Osteoblast (primary cell): ENCODE measurements at regions not wholly inside any gene's neighbourhood (a gene's known extent, or its start where the extent isn't known, plus 50 kb on each side); places are given as distances from the start of the nearest gene placed in this dataset.

Experiments used
- DNase-seq: peaks from one replicate; pipeline ENCODE4 v3.0.0; 2011; ENCODE audit warnings: low spot score, mixed read lengths; ENCODE audit not compliant: insufficient read length; ENCODE audit errors: missing footprints
- H2AFZ ChIP-seq: 2 replicates; pipeline ENCODE4 v1.6.0; 2011; ENCODE audit warnings: mild to moderate bottlenecking, low read length
- H3K27ac ChIP-seq: 2 replicates; pipeline ENCODE4 v1.5.1; 2011; ENCODE audit warnings: mild to moderate bottlenecking, low read depth, low read length, moderate library complexity
- H3K27me3 ChIP-seq: 2 replicates; pipeline ENCODE4 v1.6.0; 2012; ENCODE audit warnings: mild to moderate bottlenecking, control low read depth, inconsistent platforms, low read length, moderate library complexity; ENCODE audit not compliant: insufficient read depth
- H3K36me3 ChIP-seq: 2 replicates; pipeline ENCODE4 v1.5.1; 2011; ENCODE audit warnings: mild to moderate bottlenecking, low read length, control low read depth, moderate library complexity; ENCODE audit not compliant: insufficient read depth
- H3K4me1 ChIP-seq: 2 replicates; pipeline ENCODE4 v1.5.1; 2011; ENCODE audit warnings: mild to moderate bottlenecking, low read length, control low read depth, moderate library complexity; ENCODE audit not compliant: insufficient read depth
- H3K4me2 ChIP-seq: 2 replicates; pipeline ENCODE4 v1.6.0; 2011; ENCODE audit warnings: mild to moderate bottlenecking, low read length; ENCODE audit not compliant: insufficient read depth
- H3K4me3 ChIP-seq: fragments of 200-600 bp; sonication (generic); 3 replicates; pipeline ENCODE4 v1.5.1; 2012; ENCODE audit warnings: mild to moderate bottlenecking, low read length, inconsistent platforms; ENCODE audit not compliant: insufficient read depth
- H3K79me2 ChIP-seq: 2 replicates; pipeline ENCODE4 v1.6.0; 2012; ENCODE audit warnings: mild to moderate bottlenecking, low read length, control low read depth, inconsistent platforms; ENCODE audit not compliant: insufficient read depth
- H3K9me3 ChIP-seq: 2 replicates; pipeline ENCODE4 v1.5.1; 2011; ENCODE audit warnings: low read depth, low read length, control low read depth
- H4K20me1 ChIP-seq: 2 replicates; pipeline ENCODE4 v1.6.0; 2012; ENCODE audit warnings: mild to moderate bottlenecking, low read length, control low read depth; ENCODE audit not compliant: insufficient read depth
- TF ChIP-seq, protein P1 (sequence below): IDR thresholded peaks from 2 replicates; pipeline ENCODE4 v1.5.1; 2011; ENCODE audit warnings: mild to moderate bottlenecking, low read depth, low read length, moderate library complexity; ENCODE audit errors: extremely low read depth

DNA sequence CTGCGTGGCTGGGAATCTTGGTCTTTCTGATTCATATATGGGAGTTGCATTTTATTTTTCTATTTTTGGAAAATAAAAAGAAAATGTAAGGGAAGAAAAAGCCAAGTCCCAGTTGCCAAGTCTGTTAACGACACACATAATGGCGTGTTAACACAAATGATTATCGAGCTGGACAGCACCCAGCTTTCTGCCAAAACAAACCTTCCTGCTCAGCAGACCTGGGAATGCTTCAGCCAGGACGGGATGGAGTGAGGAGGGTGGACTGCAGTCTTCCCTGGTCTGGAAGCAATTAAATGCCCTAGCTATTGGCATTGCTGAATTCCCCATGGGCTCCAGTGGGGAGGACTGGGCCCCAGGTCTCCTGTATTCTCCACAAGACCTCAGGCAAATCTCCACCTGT lies 184.2 kb upstream of the USP24 start:
- no peak overlapping the region for H3K4me2 ChIP-seq

GRCh38 chr1:55396381-55396891 lies 181.3 kb upstream of the USP24 start:
- Histone ChIP-seq H3K9me3 (no peaks in the 10 kb centered on the region), H4K20me1 (no peaks in the 10 kb centered on the region), H3K36me3 (no peaks in the 10 kb centered on the region), H3K4me2 (no peak overlapping the region), H3K27me3 (no peaks in the 10 kb centered on the region), H3K4me1 (no peaks in the 10 kb centered on the region), H3K4me3 (no peak overlapping the region), H3K79me2 (no peaks in the 10 kb centered on the region), H3K27ac (no peak overlapping the region), H2AFZ (no peak overlapping the region)
- TF ChIP-seq, protein P1, sequence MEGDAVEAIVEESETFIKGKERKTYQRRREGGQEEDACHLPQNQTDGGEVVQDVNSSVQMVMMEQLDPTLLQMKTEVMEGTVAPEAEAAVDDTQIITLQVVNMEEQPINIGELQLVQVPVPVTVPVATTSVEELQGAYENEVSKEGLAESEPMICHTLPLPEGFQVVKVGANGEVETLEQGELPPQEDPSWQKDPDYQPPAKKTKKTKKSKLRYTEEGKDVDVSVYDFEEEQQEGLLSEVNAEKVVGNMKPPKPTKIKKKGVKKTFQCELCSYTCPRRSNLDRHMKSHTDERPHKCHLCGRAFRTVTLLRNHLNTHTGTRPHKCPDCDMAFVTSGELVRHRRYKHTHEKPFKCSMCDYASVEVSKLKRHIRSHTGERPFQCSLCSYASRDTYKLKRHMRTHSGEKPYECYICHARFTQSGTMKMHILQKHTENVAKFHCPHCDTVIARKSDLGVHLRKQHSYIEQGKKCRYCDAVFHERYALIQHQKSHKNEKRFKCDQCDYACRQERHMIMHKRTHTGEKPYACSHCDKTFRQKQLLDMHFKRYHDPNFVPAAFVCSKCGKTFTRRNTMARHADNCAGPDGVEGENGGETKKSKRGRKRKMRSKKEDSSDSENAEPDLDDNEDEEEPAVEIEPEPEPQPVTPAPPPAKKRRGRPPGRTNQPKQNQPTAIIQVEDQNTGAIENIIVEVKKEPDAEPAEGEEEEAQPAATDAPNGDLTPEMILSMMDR, result no peak
- DNase-seq, result no peak

More for the DNA sequence above, 184.2 kb upstream of the USP24 start:
- Histone ChIP-seq H2AFZ (no peak overlapping the region), H3K9me3 (no peaks in the 10 kb centered on the region), H3K4me1 (peaks cover 9% of the 10 kb centered on the region), H4K20me1 (no peaks in the 10 kb centered on the region), H3K27me3 (no peaks in the 10 kb centered on the region), H3K36me3 (no peaks in the 10 kb centered on the region), H3K79me2 (no peaks in the 10 kb centered on the region), H3K4me3 (no peak overlapping the region), H3K27ac (no peak overlapping the region)
- no peak for DNase-seq
- TF ChIP-seq, protein P1, result no peak

GRCh38 chr1:55388960-55389359 lies 173.8 kb upstream of the USP24 start:
- Histone ChIP-seq H3K27me3 (no peaks in the 10 kb centered on the region), H3K36me3 (no peaks in the 10 kb centered on the region), H3K4me1 (no peaks in the 10 kb centered on the region), H2AFZ (no peak overlapping the region), H3K79me2 (no peaks in the 10 kb centered on the region), H3K4me3 (no peak overlapping the region), H3K9me3 (no peaks in the 10 kb centered on the region), H4K20me1 (no peaks in the 10 kb centered on the region), H3K4me2 (no peak overlapping the region), H3K27ac (no peak overlapping the region)
- no peak for DNase-seq
- TF ChIP-seq, protein P1, result no peak

DNA sequence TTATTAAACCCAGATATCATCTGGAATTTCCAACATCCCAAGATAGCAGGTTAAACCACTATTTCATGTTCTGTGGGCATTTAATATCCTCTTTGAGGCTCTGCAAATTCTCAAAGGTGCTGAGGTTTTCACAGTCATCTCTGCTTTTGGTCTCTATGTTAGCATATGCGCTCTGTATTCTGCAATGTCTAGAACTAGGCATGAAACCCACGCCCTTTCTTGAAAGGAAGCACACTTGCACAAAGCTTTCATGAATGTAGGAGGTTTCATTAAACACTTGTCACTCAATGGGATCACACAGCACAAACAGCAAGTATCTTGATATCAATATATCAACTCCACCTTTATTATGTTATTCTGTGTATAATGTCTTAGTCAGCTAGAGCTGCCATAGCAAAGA lies 172.0 kb upstream of the USP24 start:
- H3K36me3 ChIP-seq, result no peaks in the 10 kb centered on the region
- H4K20me1 ChIP-seq, result no peaks in the 10 kb centered on the region
- no peaks in the 10 kb centered on the region for H3K79me2 ChIP-seq
- TF ChIP-seq, protein P1, result no peak
- no peak overlapping the region for H3K27ac ChIP-seq
- H2AFZ ChIP-seq, result no peak overlapping the region
- no peaks in the 10 kb centered on the region for H3K27me3 ChIP-seq
- H3K4me1 ChIP-seq, result no peaks in the 10 kb centered on the region
- H3K9me3 ChIP-seq, result no peaks in the 10 kb centered on the region
- no peak for DNase-seq
- no peak overlapping the region for H3K4me3 ChIP-seq
- no peak overlapping the region for H3K4me2 ChIP-seq
